PC-3 (cell line): ENCODE measurements at regions not wholly inside any gene's neighbourhood (a gene's known extent, or its start where the extent isn't known, plus 50 kb on each side); places are given as distances from the start of the nearest gene placed in this dataset.

Source experiments
- ATAC-seq: fragments of 200-7000 bp; cut with Tn5 transposase; 2 replicates; pipeline ENCODE4 v1.9.1; 2020; ENCODE audit warnings: mild to moderate bottlenecking, moderate library complexity
- BruUV-seq: library from RNA; stranded (reverse); fragments of 400-500 nt; replicated peaks from 2 replicates; lab custom pipeline; 2021; lab: Mats Ljungman, UMichigan
- CTCF ChIA-PET: fragments of 300-600 bp; sonication (Branson Sonifier 250); formaldehyde crosslinking; loops from one replicate; lab custom pipeline; 2022; ENCODE audit warnings: antibody characterized with exemption; lab: Charles Lee
- POLR2A ChIA-PET: fragments of 300-600 bp; sonication (Branson Sonifier 250); formaldehyde crosslinking; loops from one replicate; lab custom pipeline; 2022; ENCODE audit warnings: antibody characterized with exemption; ENCODE audit not compliant: unreplicated experiment; lab: Charles Lee
- DNase-seq: peaks from one replicate; pipeline ENCODE4 v3.0.0-alpha.2; 2015
- H2AFZ ChIP-seq: fragments of 300-600 bp; sonication (generic); 2 replicates; pipeline ENCODE4 v1.6.0; 2016; ENCODE audit warnings: antibody characterized with exemption, low read length
- H3F3A ChIP-seq: fragments of 300-600 bp; sonication (generic); one replicate; pipeline ENCODE4 v1.6.0; 2017; ENCODE audit warnings: antibody characterized with exemption, low read length, control low read depth, mild to moderate bottlenecking; ENCODE audit not compliant: unreplicated experiment
- H3K27ac ChIP-seq: fragments of 300-600 bp; sonication (generic); 2 replicates; pipeline ENCODE4 v1.5.1; 2016; ENCODE audit warnings: mild to moderate bottlenecking, low read length
- H3K27me3 ChIP-seq: fragments of 300-600 bp; sonication (generic); 2 replicates; pipeline ENCODE4 v1.6.1; 2016; ENCODE audit warnings: low read length, mixed read lengths
- H3K36me3 ChIP-seq: fragments of 300-600 bp; sonication (generic); 2 replicates; pipeline ENCODE4 v1.6.1; 2016; ENCODE audit warnings: low read depth, mixed run types, low read length, mixed read lengths
- H3K4me1 ChIP-seq: fragments of 300-600 bp; sonication (generic); 2 replicates; pipeline ENCODE4 v1.5.1; 2016; ENCODE audit warnings: low read length; ENCODE audit not compliant: insufficient read depth
- H3K4me2 ChIP-seq: fragments of 300-600 bp; sonication (generic); 2 replicates; pipeline ENCODE4 v1.6.0; 2016; ENCODE audit warnings: low read length
- H3K4me3 ChIP-seq: fragments of 300-600 bp; sonication (generic); 2 replicates; pipeline ENCODE4 v1.5.1; 2016; ENCODE audit warnings: mild to moderate bottlenecking, low read length, mixed read lengths
- H3K79me2 ChIP-seq: fragments of 300-600 bp; sonication (generic); 2 replicates; pipeline ENCODE4 v1.6.1; 2017; ENCODE audit warnings: low read length, mixed read lengths
- H3K9ac ChIP-seq: fragments of 300-600 bp; sonication (generic); 2 replicates; pipeline ENCODE4 v1.6.0; 2016; ENCODE audit warnings: mild to moderate bottlenecking, low read length
- H3K9me2 ChIP-seq: fragments of 300-600 bp; sonication (generic); replicated peaks from 2 replicates; pipeline ENCODE4 v1.6.1; 2016; ENCODE audit warnings: mixed run types, low read length, mixed read lengths
- H3K9me3 ChIP-seq: fragments of 300-600 bp; sonication (generic); 2 replicates; pipeline ENCODE4 v1.6.1; 2016; ENCODE audit warnings: low read length, mixed read lengths
- H4K20me1 ChIP-seq: fragments of 300-600 bp; sonication (generic); 2 replicates; pipeline ENCODE4 v1.6.1; 2016; ENCODE audit warnings: low read length, mixed read lengths
- CTCF ChIP-seq: fragments of 300-600 bp; sonication (generic); conservative IDR thresholded peaks from 2 replicates; pipeline ENCODE4 v1.5.1; 2017; ENCODE audit warnings: antibody characterized with exemption, low read depth, mild to moderate bottlenecking, low read length
- EZH2 ChIP-seq: fragments of 300-600 bp; sonication (generic); IDR thresholded peaks from one replicate; pipeline ENCODE4 v1.6.1; 2017; ENCODE audit warnings: antibody characterized with exemption, mild to moderate bottlenecking, low read length; ENCODE audit not compliant: unreplicated experiment
- EZH2phosphoT487 ChIP-seq: fragments of 300-600 bp; sonication (generic); IDR thresholded peaks from 2 replicates; pipeline ENCODE4 v1.6.1; 2018; ENCODE audit warnings: mild to moderate bottlenecking, antibody characterized with exemption, low read length, borderline replicate concordance
- intact Hi-C: fragments of 100-400 bp; cut with micrococcal nuclease; formaldehyde crosslinking; loops from 2 replicates; pipeline ENCODE4 v1.9.0; 2023

- H3K4me1 ChIP-seq = no peaks in the 10 kb centered on the region
- no peaks in the 10 kb centered on the region for H3K36me3 ChIP-seq
- intact Hi-C loops = no loop called here
- DNase-seq (no peak), ATAC-seq (no peak)
- no TSS peak for BruUV-seq
- no peaks in the 10 kb centered on the region for H3F3A ChIP-seq
- no peaks in the 10 kb centered on the region for H3K9me2 ChIP-seq
- no peak overlapping the region for H3K9ac ChIP-seq
- no peaks in the 10 kb centered on the region for H3K27me3 ChIP-seq
- H3K27ac ChIP-seq = no peak overlapping the region
- CTCF ChIA-PET = no interaction called here
- H3K4me3 ChIP-seq = no peak overlapping the region
- H3K4me2 ChIP-seq = no peak overlapping the region
- no peak overlapping the region for H2AFZ ChIP-seq
- POLR2A ChIA-PET = interaction anchor here (0.6 kb wide), 1 partner anchor 294 kb away, joined by 4 read pairs; no protein-coding TSS in a partner anchor
- no peaks in the 10 kb centered on the region for H4K20me1 ChIP-seq
- no peaks in the 10 kb centered on the region for H3K9me3 ChIP-seq
- TF ChIP-seq EZH2phosphoT487 (no peak), EZH2 (no peak), CTCF (no peak)
- H3K79me2 ChIP-seq = no peaks in the 10 kb centered on the region
Observed at GRCh38 chr1:234915924-234916675, 212.5 kb downstream of the TOMM20 start.

- Histone ChIP-seq H3K36me3 (no peaks in the 10 kb centered on the region), H3K9ac (no peak overlapping the region), H3K4me1 (no peaks in the 10 kb centered on the region), H3F3A (no peaks in the 10 kb centered on the region), H3K9me3 (no peaks in the 10 kb centered on the region), H4K20me1 (no peaks in the 10 kb centered on the region), H2AFZ (no peak overlapping the region), H3K27me3 (no peaks in the 10 kb centered on the region), H3K79me2 (no peaks in the 10 kb centered on the region), H3K4me2 (no peak overlapping the region), H3K4me3 (no peak overlapping the region), H3K27ac (no peak overlapping the region), H3K9me2 (no peaks in the 10 kb centered on the region)
- intact Hi-C loops = no loop called here
- no peak for DNase-seq
- BruUV-seq = no TSS peak
- ATAC-seq = no peak
- POLR2A ChIA-PET = no interaction called here
- CTCF ChIA-PET = no interaction called here
- TF ChIP-seq CTCF = no peak
- no peak for TF ChIP-seq EZH2phosphoT487
- no peak for TF ChIP-seq EZH2
Observed at GRCh38 chr1:234914606-234915290, 213.9 kb downstream of the TOMM20 start.

- no peaks in the 10 kb centered on the region for H3K4me1 ChIP-seq
- H3K27ac ChIP-seq = no peak overlapping the region
- H3K79me2 ChIP-seq = no peaks in the 10 kb centered on the region
- H3K36me3 ChIP-seq = no peaks in the 10 kb centered on the region
- POLR2A ChIA-PET = no interaction called here
- H4K20me1 ChIP-seq = no peaks in the 10 kb centered on the region
- no peaks in the 10 kb centered on the region for H3F3A ChIP-seq
- intact Hi-C loops = no loop called here
- no peak overlapping the region for H3K4me2 ChIP-seq
- no peaks in the 10 kb centered on the region for H3K9me3 ChIP-seq
- no peaks in the 10 kb centered on the region for H3K27me3 ChIP-seq
- H3K4me3 ChIP-seq = no peak overlapping the region
- H2AFZ ChIP-seq = no peak overlapping the region
- H3K9me2 ChIP-seq = no peaks in the 10 kb centered on the region
- DNase-seq (no peak), ATAC-seq (no peak)
- H3K9ac ChIP-seq = no peak overlapping the region
- no TSS peak for BruUV-seq
- CTCF ChIA-PET = no interaction called here
- no peak for TF ChIP-seq CTCF
- no peak for TF ChIP-seq EZH2phosphoT487
- no peak for TF ChIP-seq EZH2
Observed at GRCh38 chr1:234913771-234914170, 214.9 kb downstream of the TOMM20 start.
